Right atrium auricular region (tissue), 2 donors: ENCODE measurements at regions not wholly inside any gene's neighbourhood (a gene's known extent, or its start where the extent isn't known, plus 50 kb on each side); places are given as distances from the start of the nearest gene placed in this dataset.

Experiments used
- DNase-seq: peaks from one replicate; pipeline ENCODE4 v3.0.0-alpha.2; 2019; ENCODE audit warnings: low spot score
- H3K27ac ChIP-seq, 2 donors: fragments of 200-600 bp; sonication (generic); 1 replicate in 1 of 2; 2 replicates in 1 of 2; pipeline ENCODE4 v1.5.1; 2016 to 2019
- H3K27me3 ChIP-seq, 2 donors: fragments of 200-600 bp; sonication (generic); one replicate each; pipeline versions ENCODE4 v1.5.1 to v1.6.0; 2017 to 2019
- H3K36me3 ChIP-seq: fragments of 200-600 bp; sonication (generic); one replicate; pipeline ENCODE4 v1.5.1; 2016
- H3K4me1 ChIP-seq, 2 donors: fragments of 200-600 bp; sonication (generic); one replicate each; pipeline versions ENCODE4 v1.5.1 to v1.6.0; 2017 to 2019
- H3K4me3 ChIP-seq, 2 donors: fragments of 200-600 bp; sonication (generic); 1 replicate in 1 of 2; 2 replicates in 1 of 2; pipeline ENCODE4 v1.5.1; 2017 to 2019; ENCODE audit warnings: mild to moderate bottlenecking in 1 of 2, moderate library complexity in 1 of 2
- H3K9me3 ChIP-seq, 2 donors: fragments of 200-600 bp; sonication (generic); one replicate each; pipeline ENCODE4 v1.5.1; 2019
- TF ChIP-seq, protein P1 (sequence below), 2 donors: fragments of 200-600 bp; sonication (generic); IDR thresholded peaks; one replicate each; pipeline ENCODE4 v1.5.1; 2019; ENCODE audit warnings: antibody characterized with exemption in 2 of 2

DNA sequence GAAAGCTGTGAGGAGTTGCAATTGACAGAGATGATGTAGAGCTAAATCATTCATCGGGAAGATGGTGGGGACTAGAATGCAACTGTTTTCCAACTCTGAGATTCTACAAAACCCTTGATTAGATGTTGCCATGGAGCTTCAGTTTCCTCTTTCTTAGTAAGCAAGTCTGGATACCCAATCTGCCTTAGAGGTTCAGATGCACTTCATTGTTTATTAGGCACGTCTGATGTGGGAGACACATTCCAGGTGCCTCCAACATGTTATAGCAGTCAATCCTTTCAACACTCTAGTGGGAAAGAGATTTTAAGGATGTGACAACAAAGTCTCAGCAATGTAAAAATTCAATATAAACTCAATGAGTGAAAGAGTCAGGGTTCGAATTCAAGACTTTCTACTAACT is 291.3 kb upstream of the PHYHIPL start:
- H3K27ac ChIP-seq, result no peak overlapping the region
- H3K4me1 ChIP-seq, result no peaks in the 10 kb centered on the region
- H3K36me3 ChIP-seq, result no peaks in the 10 kb centered on the region
- no peaks in the 10 kb centered on the region for H3K27me3 ChIP-seq
- no peak overlapping the region for H3K4me3 ChIP-seq
- DNase-seq, result no peak
- TF ChIP-seq, protein P1, sequence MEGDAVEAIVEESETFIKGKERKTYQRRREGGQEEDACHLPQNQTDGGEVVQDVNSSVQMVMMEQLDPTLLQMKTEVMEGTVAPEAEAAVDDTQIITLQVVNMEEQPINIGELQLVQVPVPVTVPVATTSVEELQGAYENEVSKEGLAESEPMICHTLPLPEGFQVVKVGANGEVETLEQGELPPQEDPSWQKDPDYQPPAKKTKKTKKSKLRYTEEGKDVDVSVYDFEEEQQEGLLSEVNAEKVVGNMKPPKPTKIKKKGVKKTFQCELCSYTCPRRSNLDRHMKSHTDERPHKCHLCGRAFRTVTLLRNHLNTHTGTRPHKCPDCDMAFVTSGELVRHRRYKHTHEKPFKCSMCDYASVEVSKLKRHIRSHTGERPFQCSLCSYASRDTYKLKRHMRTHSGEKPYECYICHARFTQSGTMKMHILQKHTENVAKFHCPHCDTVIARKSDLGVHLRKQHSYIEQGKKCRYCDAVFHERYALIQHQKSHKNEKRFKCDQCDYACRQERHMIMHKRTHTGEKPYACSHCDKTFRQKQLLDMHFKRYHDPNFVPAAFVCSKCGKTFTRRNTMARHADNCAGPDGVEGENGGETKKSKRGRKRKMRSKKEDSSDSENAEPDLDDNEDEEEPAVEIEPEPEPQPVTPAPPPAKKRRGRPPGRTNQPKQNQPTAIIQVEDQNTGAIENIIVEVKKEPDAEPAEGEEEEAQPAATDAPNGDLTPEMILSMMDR (IDR thresholded peaks at IDR 0.05), result no peak
- H3K9me3 ChIP-seq, result peaks cover 5 to 28% of the 10 kb centered on the region in 2 donors

DNA sequence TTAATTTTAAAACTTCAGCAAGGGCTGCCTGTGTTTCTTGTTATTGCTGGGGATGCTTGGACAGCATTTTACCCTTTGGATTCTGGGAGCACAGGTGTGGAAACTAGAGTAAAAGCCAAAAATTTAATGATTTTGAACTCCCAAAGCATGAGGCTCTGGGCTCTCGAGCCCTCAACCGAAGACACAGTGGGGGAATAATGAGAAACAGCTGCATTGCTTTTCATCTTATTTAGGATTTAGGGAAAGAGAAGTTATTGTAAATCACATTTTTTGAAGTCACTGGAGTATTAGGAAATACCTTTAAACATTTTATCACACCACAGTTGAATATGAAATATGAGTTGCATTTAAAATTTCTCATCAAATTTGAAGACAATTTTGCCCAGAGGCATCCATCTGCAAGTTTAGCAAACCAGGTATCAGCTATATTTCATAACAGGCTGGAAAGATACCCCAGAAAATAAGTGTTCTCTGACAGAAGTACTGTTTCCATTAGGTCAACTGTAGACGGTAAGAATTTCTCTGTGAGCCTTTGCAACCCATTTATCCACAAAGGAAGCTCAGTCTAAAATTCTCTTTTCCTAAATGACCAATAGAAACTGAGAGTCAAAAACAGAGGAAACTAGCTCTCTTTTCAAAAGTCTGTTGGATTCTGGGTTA is 290.6 kb upstream of the PHYHIPL start:
- Histone ChIP-seq H3K27me3 (no peaks in the 10 kb centered on the region), H3K4me3 (no peak overlapping the region), H3K27ac (no peak overlapping the region), H3K4me1 (no peaks in the 10 kb centered on the region), H3K36me3 (no peaks in the 10 kb centered on the region), H3K9me3 (peaks cover 5 to 22% of the 10 kb centered on the region in 2 donors)
- TF ChIP-seq, protein P1 (IDR thresholded peaks at IDR 0.05), result no peak
- DNase-seq, result no peak

DNA sequence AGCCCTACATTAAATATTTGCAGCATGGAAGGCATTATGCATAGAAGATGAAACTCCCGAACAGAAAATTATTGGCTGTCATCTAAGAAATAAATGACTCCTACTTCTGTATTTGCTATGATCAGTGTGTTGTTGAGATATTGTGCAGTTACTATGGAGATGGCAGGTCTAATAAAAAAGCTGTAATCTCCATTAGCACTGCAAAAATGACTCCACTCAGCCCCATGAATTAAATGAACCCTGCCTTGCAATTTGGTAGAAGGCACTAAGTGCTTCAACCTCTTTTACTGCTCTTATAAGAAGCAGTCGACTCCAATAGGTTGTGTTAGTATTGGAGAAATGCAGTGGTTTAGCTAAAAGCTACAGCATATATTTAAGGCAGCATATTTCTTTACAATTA is 290.0 kb upstream of the PHYHIPL start:
- no peak for DNase-seq
- Histone ChIP-seq H3K36me3 (no peaks in the 10 kb centered on the region), H3K27me3 (no peaks in the 10 kb centered on the region), H3K4me3 (no peak overlapping the region), H3K27ac (no peak overlapping the region), H3K4me1 (no peaks in the 10 kb centered on the region), H3K9me3 (peaks cover 5 to 16% of the 10 kb centered on the region in 2 donors)
- TF ChIP-seq, protein P1 (IDR thresholded peaks at IDR 0.05), result no peak

DNA sequence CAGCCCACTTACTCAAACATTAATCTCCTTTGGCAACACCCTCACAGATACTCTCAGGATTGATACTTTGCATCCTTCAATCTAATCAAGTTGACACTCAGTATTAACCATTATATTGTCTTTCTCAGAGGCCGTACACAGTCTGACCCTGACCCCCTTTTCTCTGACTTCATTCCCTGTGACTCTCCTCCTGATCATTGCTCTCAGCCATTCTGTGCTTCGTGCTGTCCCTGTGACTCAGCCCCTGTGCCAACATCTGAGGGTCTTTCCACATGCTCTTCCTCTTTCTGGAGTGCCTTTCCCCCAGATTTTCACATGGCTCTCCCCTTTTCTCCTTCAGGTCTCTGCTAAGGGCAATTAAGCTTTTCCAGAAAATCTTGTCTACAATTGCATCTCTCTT is 289.0 kb upstream of the PHYHIPL start:
- TF ChIP-seq, protein P1 (IDR thresholded peaks at IDR 0.05), result no peak

DNA sequence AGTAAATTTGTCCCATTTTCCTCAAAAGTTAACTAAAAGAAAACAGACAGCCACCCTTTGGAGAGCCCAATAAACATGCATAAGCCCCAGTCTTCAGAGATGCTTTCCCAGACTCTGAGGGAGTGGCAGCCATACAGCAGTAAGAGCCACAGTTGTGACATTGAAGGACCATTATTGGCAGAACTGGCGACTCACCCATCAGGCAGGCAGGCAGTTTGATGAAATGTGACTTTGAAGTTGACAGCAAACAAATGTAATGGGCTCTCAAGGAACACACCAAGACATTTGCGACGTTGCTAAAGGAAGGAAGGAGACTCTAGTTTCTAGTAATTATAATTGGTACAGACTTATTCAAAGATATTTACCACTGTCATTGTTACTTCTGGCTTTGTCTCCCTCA is 287.5 kb upstream of the PHYHIPL start:
- Histone ChIP-seq H3K4me1 (peaks cover 0 to 5% of the 10 kb centered on the region in 2 donors), H3K27ac (no peak overlapping the region), H3K27me3 (no peaks in the 10 kb centered on the region), H3K36me3 (no peaks in the 10 kb centered on the region), H3K4me3 (no peak overlapping the region), H3K9me3 (no peaks in the 10 kb centered on the region)
- TF ChIP-seq, protein P1 (IDR thresholded peaks at IDR 0.05), result no peak
- DNase-seq, result no peak

More for the DNA sequence above, 289.0 kb upstream of the PHYHIPL start:
- DNase-seq, result no peak
- Histone ChIP-seq H3K27me3 (no peaks in the 10 kb centered on the region), H3K36me3 (no peaks in the 10 kb centered on the region), H3K4me3 (no peak overlapping the region), H3K4me1 (peaks cover 0 to 5% of the 10 kb centered on the region in 2 donors), H3K9me3 (peaks cover 3 to 5% of the 10 kb centered on the region in 2 donors), H3K27ac (no peak overlapping the region)

DNA sequence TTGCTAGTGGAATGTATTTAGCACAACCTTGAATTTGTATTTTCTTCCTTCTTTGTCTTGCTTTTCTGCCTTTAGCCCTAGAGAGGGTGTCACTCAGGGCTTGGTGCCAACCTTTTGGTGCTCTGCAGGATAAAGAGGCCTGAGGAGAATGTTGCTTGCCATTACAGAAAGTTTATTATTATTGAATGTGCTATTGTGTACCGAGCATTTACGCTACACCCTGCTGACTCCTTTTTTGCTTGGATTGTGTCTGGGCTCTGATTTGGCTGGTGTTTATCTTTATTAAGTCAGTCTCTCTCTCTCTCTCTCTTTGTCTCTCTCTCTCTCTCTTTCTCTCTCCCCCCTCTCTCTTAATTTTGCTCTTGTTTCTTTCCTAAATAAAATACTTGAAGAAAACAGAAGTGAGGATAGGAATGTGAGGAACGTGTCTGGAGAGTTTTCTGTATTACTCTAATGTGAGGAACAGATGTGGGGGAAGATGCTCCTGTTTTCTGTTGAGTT is 284.4 kb upstream of the PHYHIPL start:
- no peak for DNase-seq
- TF ChIP-seq, protein P1 (IDR thresholded peaks at IDR 0.05), result no peak
- H3K4me3 ChIP-seq, result no peak overlapping the region
- H3K27me3 ChIP-seq, result no peaks in the 10 kb centered on the region
- peaks cover 0 to 5% of the 10 kb centered on the region in 2 donors for H3K4me1 ChIP-seq
- H3K27ac ChIP-seq, result no peak overlapping the region
- no peaks in the 10 kb centered on the region for H3K9me3 ChIP-seq
- H3K36me3 ChIP-seq, result no peaks in the 10 kb centered on the region
